Mesothelial cell of epicardium (in vitro differentiated cells): ENCODE measurements at regions not wholly inside any gene's neighbourhood (a gene's known extent, or its start where the extent isn't known, plus 50 kb on each side); places are given as distances from the start of the nearest gene placed in this dataset.

Experiments
- DNase-seq, 2 experiments: peaks; one replicate each; pipeline ENCODE4 v3.0.0; 2021; ENCODE audit warnings: low spot score in 2 of 2; ENCODE audit not compliant: unreplicated experiment in 2 of 2
- H3K27ac Mint-ChIP-seq: 2 replicates; pipeline ENCODE4 v1.8.0; 2021; ENCODE audit warnings: mixed read lengths
- H3K27me3 Mint-ChIP-seq: 2 replicates; pipeline ENCODE4 v1.8.0; 2021; ENCODE audit warnings: low read depth, mixed read lengths
- H3K36me3 Mint-ChIP-seq: 2 replicates; pipeline ENCODE4 v1.8.0; 2021; ENCODE audit warnings: mixed read lengths
- H3K4me1 Mint-ChIP-seq: 2 replicates; pipeline ENCODE4 v1.8.0; 2021; ENCODE audit warnings: mixed read lengths
- H3K4me3 Mint-ChIP-seq: 2 replicates; pipeline ENCODE4 v1.8.0; 2021; ENCODE audit warnings: mild to moderate bottlenecking, moderate library complexity, mixed read lengths
- H3K9me3 Mint-ChIP-seq: 2 replicates; pipeline ENCODE4 v1.8.0; 2021; ENCODE audit warnings: mixed read lengths
- CTCF ChIP-seq: fragments of 200-600 bp; sonication (generic); IDR thresholded peaks from one replicate; pipeline ENCODE4 v1.5.0; 2021; ENCODE audit warnings: antibody characterized with exemption; ENCODE audit not compliant: unreplicated experiment

- H3K27me3 Mint-ChIP-seq: peaks cover 13% of the 10 kb centered on the region
- peaks cover 21% of the 10 kb centered on the region for H3K9me3 Mint-ChIP-seq
- H3K4me1 Mint-ChIP-seq: no peaks in the 10 kb centered on the region
- no peak overlapping the region for H3K27ac Mint-ChIP-seq
- no peak for TF ChIP-seq CTCF
- peaks cover 3% of the 10 kb centered on the region for H3K36me3 Mint-ChIP-seq
- H3K4me3 Mint-ChIP-seq: no peak overlapping the region
- no peak for DNase-seq
Measured at GRCh38 chr9:119917175-119917574, 547.9 kb upstream of the BRINP1 start.

DNA sequence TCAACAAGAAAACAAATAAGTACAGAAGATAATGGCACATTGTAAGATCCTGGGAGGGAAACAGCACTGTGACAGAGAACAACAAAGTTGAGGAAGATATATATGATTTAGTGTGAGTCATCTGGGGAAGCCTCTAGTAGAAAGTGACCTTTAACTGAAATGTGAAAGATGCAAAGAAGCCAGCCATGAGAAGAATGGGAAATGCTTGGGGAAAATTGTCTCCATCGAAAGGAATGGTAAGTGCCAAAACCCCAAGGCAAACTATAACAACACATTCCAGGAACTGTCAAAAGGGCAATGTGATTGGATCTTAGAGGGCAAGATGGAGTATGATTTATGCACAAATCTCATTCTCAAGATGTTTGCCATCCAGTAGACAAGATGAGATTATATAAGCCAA is 537.8 kb upstream of the BRINP1 start:
- Mint-ChIP-seq H3K4me3 (no peak overlapping the region), H3K36me3 (peaks cover 7% of the 10 kb centered on the region), H3K4me1 (no peaks in the 10 kb centered on the region), H3K27me3 (peaks cover 8% of the 10 kb centered on the region), H3K27ac (no peak overlapping the region), H3K9me3 (peaks cover 18% of the 10 kb centered on the region)
- no peak for TF ChIP-seq CTCF
- DNase-seq: no peak

GRCh38 chr9:119905724-119906123 is 536.5 kb upstream of the BRINP1 start:
- no peak for DNase-seq
- Mint-ChIP-seq H3K27me3 (peaks cover 10% of the 10 kb centered on the region), H3K27ac (no peak overlapping the region), H3K4me1 (no peaks in the 10 kb centered on the region), H3K4me3 (no peak overlapping the region), H3K36me3 (peaks cover 7% of the 10 kb centered on the region), H3K9me3 (peaks cover 22% of the 10 kb centered on the region)
- no peak for TF ChIP-seq CTCF

DNA sequence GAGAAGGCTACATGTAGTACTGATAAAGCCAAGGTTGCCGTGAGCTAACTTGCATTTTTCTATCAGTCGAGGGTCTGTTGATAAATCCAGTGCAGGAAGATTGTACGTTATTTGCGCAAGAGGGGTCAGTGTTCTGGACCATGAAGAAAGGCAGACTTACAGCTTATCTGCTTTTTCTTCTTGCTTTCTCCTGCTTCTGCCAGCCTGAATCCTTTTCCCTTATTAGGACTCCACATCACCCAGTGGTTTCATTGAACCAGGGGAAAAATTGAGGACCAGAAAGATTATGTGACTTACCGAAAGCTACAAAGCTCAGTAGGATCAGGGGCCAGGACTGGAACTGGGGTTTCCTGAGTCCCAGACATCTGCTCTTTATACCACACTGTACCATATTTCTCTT is 534.6 kb upstream of the BRINP1 start:
- peaks cover 12% of the 10 kb centered on the region for H3K27me3 Mint-ChIP-seq
- H3K4me3 Mint-ChIP-seq: no peak overlapping the region
- DNase-seq: no peak
- no peak overlapping the region for H3K27ac Mint-ChIP-seq
- H3K36me3 Mint-ChIP-seq: peaks cover 7% of the 10 kb centered on the region
- TF ChIP-seq CTCF: no peak
- peaks cover 22% of the 10 kb centered on the region for H3K9me3 Mint-ChIP-seq
- H3K4me1 Mint-ChIP-seq: no peaks in the 10 kb centered on the region

DNA sequence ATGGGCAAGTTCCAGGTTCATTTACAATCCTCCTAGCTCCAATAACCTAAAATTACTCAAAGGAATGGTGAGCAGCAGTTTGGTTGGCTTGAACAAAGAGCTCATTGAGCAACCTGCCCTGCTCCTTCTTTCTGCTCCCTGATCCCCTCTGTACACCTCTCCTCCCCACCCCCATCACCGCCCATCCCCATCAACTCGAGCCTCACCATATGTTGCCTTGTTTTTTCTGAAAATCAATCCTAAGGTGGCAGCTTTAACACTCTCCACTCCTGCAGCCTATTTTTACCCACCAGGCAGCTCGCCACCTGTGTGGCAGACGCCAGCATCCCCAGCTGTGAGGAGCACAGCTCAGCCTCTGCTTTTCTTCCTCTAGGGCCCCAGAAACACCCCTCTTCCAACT is 533.4 kb upstream of the BRINP1 start:
- Mint-ChIP-seq H3K9me3 (peaks cover 16% of the 10 kb centered on the region), H3K27ac (no peak overlapping the region), H3K27me3 (peaks cover 19% of the 10 kb centered on the region)

More for the DNA sequence above, 533.4 kb upstream of the BRINP1 start:
- DNase-seq: no peak
- Mint-ChIP-seq H3K36me3 (peaks cover under 1% of the 10 kb centered on the region), H3K4me1 (no peaks in the 10 kb centered on the region), H3K4me3 (no peak overlapping the region)
- TF ChIP-seq CTCF: no peak
